Natural killer cell treated with Interleukin-12 subunit alpha and Interleukin-12 subunit beta and Interleukin-15 and Interleukin-18, amount 100 ng/mL, for 72 hours (primary cell): ENCODE measurements at regions not wholly inside any gene's neighbourhood (a gene's known extent, or its start where the extent isn't known, plus 50 kb on each side); places are given as distances from the start of the nearest gene placed in this dataset.

Experiments used
- ATAC-seq, 2 donors: fragments of 150-1000 bp; cut with Tn5 transposase in 1 of 2; sonication (Bioruptor Pico), chemical (Tn5 transposase) in 1 of 2; 2 replicates each; pipeline ENCODE4 v1.10.0; 2021
- DNase-seq: peaks from one replicate; pipeline ENCODE4 v3.0.0; 2022; ENCODE audit warnings: low spot score
- H3K27ac Mint-ChIP-seq, 2 donors: 1 replicate in 1 of 2; 2 replicates in 1 of 2; pipeline ENCODE4 v1.8.0; 2022; ENCODE audit warnings: mixed read lengths in 2 of 2, mild to moderate bottlenecking in 1 of 2, moderate library complexity in 1 of 2
- H3K27me3 Mint-ChIP-seq, 2 donors: 1 replicate in 1 of 2; 2 replicates in 1 of 2; pipeline ENCODE4 v1.8.0; 2022; ENCODE audit warnings: mixed read lengths in 2 of 2
- H3K36me3 Mint-ChIP-seq: one replicate; pipeline ENCODE4 v1.8.0; 2022; ENCODE audit warnings: mixed read lengths
- H3K4me1 Mint-ChIP-seq, 2 donors: 1 replicate in 1 of 2; 2 replicates in 1 of 2; pipeline ENCODE4 v1.8.0; 2022; ENCODE audit warnings: low read depth in 2 of 2, mixed read lengths in 2 of 2, mild to moderate bottlenecking in 1 of 2
- H3K4me3 Mint-ChIP-seq: one replicate; pipeline ENCODE4 v1.8.0; 2022; ENCODE audit warnings: mixed read lengths
- H3K9me3 Mint-ChIP-seq: 2 replicates; pipeline ENCODE4 v1.8.0; 2022; ENCODE audit warnings: mixed read lengths

- Mint-ChIP-seq H3K4me3 (no peak overlapping the region), H3K27ac (no peak overlapping the region), H3K36me3 (no peaks in the 10 kb centered on the region), H3K27me3 (peaks cover 0 to 7% of the 10 kb centered on the region in 2 donors), H3K4me1 (no peaks in the 10 kb centered on the region), H3K9me3 (no peaks in the 10 kb centered on the region)
- no peak for DNase-seq
- ATAC-seq: no peak
Measured at GRCh38 chr10:61529208-61529607, 76.0 kb upstream of the TMEM26 start.

- no peaks in the 10 kb centered on the region for H3K4me1 Mint-ChIP-seq
- H3K27me3 Mint-ChIP-seq: peaks cover 4 to 6% of the 10 kb centered on the region in 2 donors
- DNase-seq: no peak
- no peak overlapping the region for H3K27ac Mint-ChIP-seq
- H3K4me3 Mint-ChIP-seq: no peak overlapping the region
- no peaks in the 10 kb centered on the region for H3K9me3 Mint-ChIP-seq
- no peak for ATAC-seq
- no peaks in the 10 kb centered on the region for H3K36me3 Mint-ChIP-seq
Measured at GRCh38 chr10:61503051-61503450, 49.9 kb upstream of the TMEM26 start.
